Breast epithelium (tissue), 3 donors: ENCODE measurements at regions not wholly inside any gene's neighbourhood (a gene's known extent, or its start where the extent isn't known, plus 50 kb on each side); places are given as distances from the start of the nearest gene placed in this dataset.

ENCODE experiments used
- POLR2A ChIP-seq: fragments of 450-650 bp; IDR thresholded peaks from one replicate; pipeline ENCODE4 v1.6.1; 2016; ENCODE audit warnings: antibody characterized with exemption, mild to moderate bottlenecking, moderate library complexity
- TF ChIP-seq, protein P1 (sequence below), 3 donors: fragments of 450-650 bp; IDR thresholded peaks; one replicate each; pipeline ENCODE4 v1.5.1; 2016 to 2017; ENCODE audit warnings: antibody characterized with exemption in 3 of 3, mild to moderate bottlenecking in 3 of 3, moderate library complexity in 3 of 3

- TF ChIP-seq, protein P1, sequence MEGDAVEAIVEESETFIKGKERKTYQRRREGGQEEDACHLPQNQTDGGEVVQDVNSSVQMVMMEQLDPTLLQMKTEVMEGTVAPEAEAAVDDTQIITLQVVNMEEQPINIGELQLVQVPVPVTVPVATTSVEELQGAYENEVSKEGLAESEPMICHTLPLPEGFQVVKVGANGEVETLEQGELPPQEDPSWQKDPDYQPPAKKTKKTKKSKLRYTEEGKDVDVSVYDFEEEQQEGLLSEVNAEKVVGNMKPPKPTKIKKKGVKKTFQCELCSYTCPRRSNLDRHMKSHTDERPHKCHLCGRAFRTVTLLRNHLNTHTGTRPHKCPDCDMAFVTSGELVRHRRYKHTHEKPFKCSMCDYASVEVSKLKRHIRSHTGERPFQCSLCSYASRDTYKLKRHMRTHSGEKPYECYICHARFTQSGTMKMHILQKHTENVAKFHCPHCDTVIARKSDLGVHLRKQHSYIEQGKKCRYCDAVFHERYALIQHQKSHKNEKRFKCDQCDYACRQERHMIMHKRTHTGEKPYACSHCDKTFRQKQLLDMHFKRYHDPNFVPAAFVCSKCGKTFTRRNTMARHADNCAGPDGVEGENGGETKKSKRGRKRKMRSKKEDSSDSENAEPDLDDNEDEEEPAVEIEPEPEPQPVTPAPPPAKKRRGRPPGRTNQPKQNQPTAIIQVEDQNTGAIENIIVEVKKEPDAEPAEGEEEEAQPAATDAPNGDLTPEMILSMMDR (IDR thresholded peaks at IDR 0.05), result no peak
- no peak for TF ChIP-seq POLR2A
Observed at GRCh38 chr6:133040803-133041419, 200.2 kb upstream of the EYA4 start.
